ENCODE measurements at regions not wholly inside any gene's neighbourhood (a gene's known extent, or its start where the extent isn't known, plus 50 kb on each side); places are given as distances from the start of the nearest gene placed in this dataset.

GRCh38 chr3:187795207-187795960 lies 50.1 kb upstream of the BCL6 start:
- H3K27me3 ChIP-seq (ENCODE audit: control insufficient read depth, insufficient read depth, low read length), result no peaks in the 10 kb centered on the region
- no peak overlapping the region for H3K27ac ChIP-seq (ENCODE audit: low read length)
- H3K9me3 ChIP-seq (ENCODE audit: control insufficient read depth, low read depth, low read length), result no peaks in the 10 kb centered on the region
- no peaks in the 10 kb centered on the region for H3K36me3 ChIP-seq (ENCODE audit: control insufficient read depth, insufficient read depth, low read length)
- H3K4me3 ChIP-seq (ENCODE audit: low read length), result no peak overlapping the region
- WGBS (ENCODE audit: insufficient coverage, low lambda C conversion rate), result 98% methylated on average over 2 of the region's 7 CpGs
- H3K4me1 ChIP-seq (ENCODE audit: control insufficient read depth, insufficient read depth, low read length), result peaks cover 3% of the 10 kb centered on the region
- no peak for DNase-seq

GRCh38 chr3:187798126-187798525 lies 52.9 kb upstream of the BCL6 start:
- Histone ChIP-seq H3K36me3 (ENCODE audit: control insufficient read depth, insufficient read depth, low read length) (no peaks in the 10 kb centered on the region), H3K4me3 (ENCODE audit: low read length) (no peak overlapping the region), H3K4me1 (ENCODE audit: control insufficient read depth, insufficient read depth, low read length) (peaks cover 3% of the 10 kb centered on the region), H3K27me3 (ENCODE audit: control insufficient read depth, insufficient read depth, low read length) (no peaks in the 10 kb centered on the region), H3K27ac (ENCODE audit: low read length) (no peak overlapping the region), H3K9me3 (ENCODE audit: control insufficient read depth, low read depth, low read length) (no peaks in the 10 kb centered on the region)
- no peak for DNase-seq
- WGBS (ENCODE audit: insufficient coverage, low lambda C conversion rate), result no CpG with 5 or more reads among the region's 1 CpG

DNA sequence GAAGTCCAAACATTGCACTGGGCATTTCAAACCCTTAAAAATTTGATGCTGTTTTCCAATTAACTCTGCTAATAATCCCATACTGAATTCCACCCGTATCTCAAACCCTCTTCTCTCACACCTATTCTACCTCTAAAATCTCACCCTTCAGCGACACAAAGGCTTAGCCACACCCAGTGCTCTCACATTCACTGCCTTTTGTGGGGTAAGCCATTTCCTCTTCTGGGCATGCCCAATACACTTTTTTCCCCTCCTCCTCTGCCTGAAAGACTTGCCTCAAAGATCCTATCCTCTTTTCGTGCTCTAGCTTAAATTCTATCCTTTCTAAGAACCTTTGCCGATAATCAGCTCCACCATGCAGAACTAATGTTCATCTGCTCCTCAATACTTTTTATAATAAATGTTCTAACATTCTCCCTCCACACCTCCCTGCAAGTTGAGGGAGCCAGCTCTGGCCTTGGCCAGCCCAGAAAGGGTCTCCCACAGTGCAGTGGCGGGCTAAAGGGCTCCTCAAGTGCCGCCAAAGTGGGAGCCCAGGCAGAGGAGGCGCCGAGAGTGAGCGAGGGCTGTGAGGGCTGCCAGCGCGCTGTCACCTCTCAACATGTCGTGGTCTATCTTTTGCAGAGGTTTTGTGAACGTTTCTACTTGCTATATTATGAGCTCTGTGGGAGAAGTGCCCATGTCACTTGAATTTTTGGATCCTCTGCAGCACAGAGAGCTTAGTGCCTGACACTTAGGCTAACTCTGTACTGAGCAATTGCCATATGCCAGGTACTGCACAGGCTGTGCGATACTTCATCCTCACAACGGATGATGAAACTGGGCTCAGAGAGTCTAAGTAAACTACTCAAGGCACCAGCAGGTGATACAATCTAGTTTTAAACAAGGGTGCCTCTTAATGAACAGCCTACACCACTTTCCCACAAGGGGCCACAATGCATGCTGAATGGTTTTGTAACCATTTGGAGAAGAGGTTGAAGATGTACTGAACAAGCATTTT lies 53.6 kb upstream of the BCL6 start:
- H3K27me3 ChIP-seq (ENCODE audit: control insufficient read depth, insufficient read depth, low read length), result no peaks in the 10 kb centered on the region
- H3K27ac ChIP-seq (ENCODE audit: low read length), result no peak overlapping the region
- peaks cover 3% of the 10 kb centered on the region for H3K4me1 ChIP-seq (ENCODE audit: control insufficient read depth, insufficient read depth, low read length)
- no peaks in the 10 kb centered on the region for H3K36me3 ChIP-seq (ENCODE audit: control insufficient read depth, insufficient read depth, low read length)
- no peak overlapping the region for H3K4me3 ChIP-seq (ENCODE audit: low read length)
- WGBS (ENCODE audit: insufficient coverage, low lambda C conversion rate), result 100% methylated on average over 1 of the region's 15 CpGs
- DNase-seq, result no peak
- H3K9me3 ChIP-seq (ENCODE audit: control insufficient read depth, low read depth, low read length), result no peaks in the 10 kb centered on the region

GRCh38 chr3:187799942-187800641 lies 54.8 kb upstream of the BCL6 start:
- Histone ChIP-seq H3K9me3 (ENCODE audit: control insufficient read depth, low read depth, low read length) (no peaks in the 10 kb centered on the region), H3K4me3 (ENCODE audit: low read length) (no peak overlapping the region), H3K36me3 (ENCODE audit: control insufficient read depth, insufficient read depth, low read length) (no peaks in the 10 kb centered on the region), H3K27me3 (ENCODE audit: control insufficient read depth, insufficient read depth, low read length) (no peaks in the 10 kb centered on the region), H3K4me1 (ENCODE audit: control insufficient read depth, insufficient read depth, low read length) (peaks cover 3% of the 10 kb centered on the region), H3K27ac (ENCODE audit: low read length) (peak overlapping the region; percentile 27)
- 100% methylated on average over 1 of the region's 4 CpGs for WGBS (ENCODE audit: insufficient coverage, low lambda C conversion rate)
- peak in 1 of 2 donors; percentile 34 for DNase-seq

- Histone ChIP-seq H3K27ac (ENCODE audit: low read length) (no peak overlapping the region), H3K4me3 (ENCODE audit: low read length) (no peak overlapping the region), H3K27me3 (ENCODE audit: control insufficient read depth, insufficient read depth, low read length) (no peaks in the 10 kb centered on the region), H3K36me3 (ENCODE audit: control insufficient read depth, insufficient read depth, low read length) (no peaks in the 10 kb centered on the region), H3K9me3 (ENCODE audit: control insufficient read depth, low read depth, low read length) (no peaks in the 10 kb centered on the region), H3K4me1 (ENCODE audit: control insufficient read depth, insufficient read depth, low read length) (peaks cover 3% of the 10 kb centered on the region)
- no peak for DNase-seq
- WGBS (ENCODE audit: insufficient coverage, low lambda C conversion rate), result 100% methylated on average over 1 of the region's 5 CpGs
Observed at GRCh38 chr3:187801152-187801551, 55.9 kb upstream of the BCL6 start.

- Histone ChIP-seq H3K36me3 (ENCODE audit: control insufficient read depth, insufficient read depth, low read length) (no peaks in the 10 kb centered on the region), H3K9me3 (ENCODE audit: control insufficient read depth, low read depth, low read length) (no peaks in the 10 kb centered on the region), H3K4me1 (ENCODE audit: control insufficient read depth, insufficient read depth, low read length) (peaks cover 3% of the 10 kb centered on the region), H3K4me3 (ENCODE audit: low read length) (no peak overlapping the region), H3K27ac (ENCODE audit: low read length) (no peak overlapping the region), H3K27me3 (ENCODE audit: control insufficient read depth, insufficient read depth, low read length) (no peaks in the 10 kb centered on the region)
- DNase-seq, result no peak
- 68% methylated on average over 4 of the region's 7 CpGs for WGBS (ENCODE audit: insufficient coverage, low lambda C conversion rate)
Observed at GRCh38 chr3:187802203-187802927, 57.1 kb upstream of the BCL6 start.

GRCh38 chr3:187802928-187803259 lies 57.6 kb upstream of the BCL6 start:
- Histone ChIP-seq H3K4me3 (ENCODE audit: low read length) (no peak overlapping the region), H3K27me3 (ENCODE audit: control insufficient read depth, insufficient read depth, low read length) (no peaks in the 10 kb centered on the region), H3K9me3 (ENCODE audit: control insufficient read depth, low read depth, low read length) (no peaks in the 10 kb centered on the region), H3K4me1 (ENCODE audit: control insufficient read depth, insufficient read depth, low read length) (peaks cover 3% of the 10 kb centered on the region), H3K36me3 (ENCODE audit: control insufficient read depth, insufficient read depth, low read length) (no peaks in the 10 kb centered on the region), H3K27ac (ENCODE audit: low read length) (no peak overlapping the region)
- 100% methylated on average over 1 of the region's 9 CpGs for WGBS (ENCODE audit: insufficient coverage, low lambda C conversion rate)
- no peak for DNase-seq

- DNase-seq, result no peak
- Histone ChIP-seq H3K36me3 (ENCODE audit: control insufficient read depth, insufficient read depth, low read length) (no peaks in the 10 kb centered on the region), H3K9me3 (ENCODE audit: control insufficient read depth, low read depth, low read length) (no peaks in the 10 kb centered on the region), H3K27me3 (ENCODE audit: control insufficient read depth, insufficient read depth, low read length) (no peaks in the 10 kb centered on the region), H3K27ac (ENCODE audit: low read length) (no peak overlapping the region), H3K4me1 (ENCODE audit: control insufficient read depth, insufficient read depth, low read length) (peaks cover 11% of the 10 kb centered on the region), H3K4me3 (ENCODE audit: low read length) (no peak overlapping the region)
- WGBS (ENCODE audit: insufficient coverage, low lambda C conversion rate), result no CpG with 5 or more reads among the region's 11 CpGs
Observed at GRCh38 chr3:187804120-187804744, 59.0 kb upstream of the BCL6 start.

- Histone ChIP-seq H3K9me3 (ENCODE audit: control insufficient read depth, low read depth, low read length) (no peaks in the 10 kb centered on the region), H3K4me3 (ENCODE audit: low read length) (no peak overlapping the region), H3K27ac (ENCODE audit: low read length) (no peak overlapping the region), H3K36me3 (ENCODE audit: control insufficient read depth, insufficient read depth, low read length) (no peaks in the 10 kb centered on the region), H3K27me3 (ENCODE audit: control insufficient read depth, insufficient read depth, low read length) (no peaks in the 10 kb centered on the region), H3K4me1 (ENCODE audit: control insufficient read depth, insufficient read depth, low read length) (peaks cover 15% of the 10 kb centered on the region)
- no CpG with 5 or more reads among the region's 7 CpGs for WGBS (ENCODE audit: insufficient coverage, low lambda C conversion rate)
- DNase-seq, result no peak
Observed at GRCh38 chr3:187804745-187805121, 59.5 kb upstream of the BCL6 start.

Data from large intestine (tissue), 3 donors.